GM12891 (cell line): ENCODE measurements at regions not wholly inside any gene's neighbourhood (a gene's known extent, or its start where the extent isn't known, plus 50 kb on each side); places are given as distances from the start of the nearest gene placed in this dataset.
"Not testable (repeated sequence)": the region's sequence is repeated elsewhere in the genome, so short reads cannot be mapped to it uniquely, and the experiment has no call there.

Experiments used
- POLR2A ChIP-seq: IDR thresholded peaks from 2 replicates; pipeline ENCODE4 v1.6.1; 2011; ENCODE audit warnings: low read depth, low read length, control low read depth
- POLR2AphosphoS5 ChIP-seq: IDR thresholded peaks from 2 replicates; pipeline ENCODE4 v1.6.1; 2011; ENCODE audit warnings: low read depth, low read length, control low read depth
- SPI1 ChIP-seq: IDR thresholded peaks from 2 replicates; pipeline ENCODE4 v1.6.1; 2011; ENCODE audit warnings: low read depth, low read length, control low read depth
- TAF1 ChIP-seq: IDR thresholded peaks from 2 replicates; pipeline ENCODE4 v1.6.1; 2011; ENCODE audit warnings: low read depth, low read length, control low read depth

DNA sequence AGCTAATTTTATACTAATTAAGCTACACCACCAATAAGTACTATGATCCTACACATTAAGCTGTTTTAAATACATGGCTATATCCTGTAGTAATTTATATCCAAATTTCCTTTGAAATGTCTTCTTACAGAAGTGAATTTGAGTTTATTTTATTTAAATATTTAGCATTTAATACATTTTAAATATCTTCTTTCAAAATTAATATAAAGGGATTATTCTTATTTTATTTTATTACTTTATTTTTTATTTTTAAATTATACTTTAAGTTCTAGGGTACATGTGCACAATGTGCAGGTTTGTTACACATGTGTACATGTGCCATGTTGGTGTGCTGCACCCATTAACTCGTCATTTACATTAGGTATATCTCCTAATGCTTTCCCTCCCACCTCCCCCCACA lies 310.9 kb upstream of the IZUMO3 start:
- not testable (repeated sequence) for TF ChIP-seq POLR2A, POLR2AphosphoS5, SPI1, TAF1
